HG03432 (cell line): ENCODE measurements at regions not wholly inside any gene's neighbourhood (a gene's known extent, or its start where the extent isn't known, plus 50 kb on each side); places are given as distances from the start of the nearest gene placed in this dataset.
"Not testable (repeated sequence)": the region's sequence is repeated elsewhere in the genome, so short reads cannot be mapped to it uniquely, and the experiment has no call there.

Source experiments
- ATAC-seq: cut with Tn5 transposase; IDR thresholded peaks from one replicate; pipeline ENCODE4 v1.9.1; 2021; ENCODE audit warnings: mild to moderate bottlenecking, moderate library complexity; ENCODE audit not compliant: unreplicated experiment

DNA sequence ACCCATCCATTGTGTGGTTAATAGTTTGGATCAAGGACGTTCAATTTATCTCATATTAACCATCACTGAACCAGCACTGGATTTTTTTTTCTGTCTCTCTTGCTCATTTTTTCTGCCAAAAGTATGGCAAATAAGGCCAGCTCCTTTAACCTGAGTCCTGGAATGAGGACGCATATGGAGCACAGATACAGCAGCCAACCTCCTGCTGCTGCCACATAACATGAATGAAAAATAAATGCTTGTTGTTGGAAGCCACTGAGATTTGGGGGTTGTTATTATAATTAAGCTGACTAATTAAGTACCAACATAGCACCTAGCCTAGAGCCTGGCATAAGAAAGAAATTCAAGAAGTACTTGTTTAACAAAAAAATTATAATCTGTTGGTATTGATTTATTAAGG is 335.3 kb upstream of the DUSP10 start:
- no peak for ATAC-seq

DNA sequence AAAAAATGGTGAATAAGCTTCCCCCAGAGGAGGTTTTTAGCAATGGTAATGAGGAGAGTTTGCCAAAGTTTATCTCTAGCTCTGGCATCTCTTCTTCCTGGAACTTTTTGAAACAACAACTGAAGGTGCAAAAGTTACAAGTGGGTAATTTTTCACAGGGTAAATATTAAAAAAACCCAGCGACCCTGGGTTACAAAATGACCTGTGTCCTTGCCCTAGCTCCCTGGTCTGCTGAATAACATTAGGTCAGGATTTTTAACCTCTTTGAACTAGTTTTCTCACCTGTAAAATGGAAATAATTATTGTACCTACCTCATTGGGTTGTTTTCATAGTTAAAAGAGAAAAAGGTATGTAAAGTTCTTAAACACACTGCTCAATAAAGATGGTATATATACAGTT is 332.4 kb upstream of the DUSP10 start:
- no peak for ATAC-seq

DNA sequence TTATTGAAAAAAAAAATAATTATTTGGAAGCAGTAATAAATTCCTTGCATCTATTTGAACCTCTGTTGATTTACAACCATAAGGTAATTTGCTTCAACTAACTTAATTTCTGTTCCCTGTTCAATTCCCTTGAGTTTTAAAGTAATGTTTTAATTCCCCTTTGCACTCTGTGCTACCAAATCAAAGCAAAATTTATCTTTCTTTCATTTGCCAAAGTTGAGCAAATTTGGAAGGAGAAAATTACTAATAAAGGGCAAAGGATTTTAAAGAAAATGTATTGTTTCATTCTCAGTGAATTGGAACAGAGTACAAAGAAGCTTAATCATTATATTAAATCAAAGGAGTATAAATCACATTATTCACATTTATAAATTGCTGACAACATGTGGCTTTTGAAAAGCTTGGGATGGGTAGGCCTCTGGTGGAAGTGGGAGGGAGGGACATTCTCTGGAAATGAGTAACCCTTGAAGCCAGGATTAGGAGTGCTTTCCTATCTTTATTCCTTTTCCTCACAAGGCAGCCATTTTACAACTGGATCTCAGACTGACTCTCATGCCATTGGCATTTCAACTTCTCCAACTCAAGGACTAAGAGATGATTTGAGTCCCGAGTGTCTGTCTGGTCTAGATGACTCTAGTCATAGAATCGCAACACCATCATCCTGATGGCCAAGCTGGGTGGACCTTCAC is 331.6 kb upstream of the DUSP10 start:
- no peak for ATAC-seq

DNA sequence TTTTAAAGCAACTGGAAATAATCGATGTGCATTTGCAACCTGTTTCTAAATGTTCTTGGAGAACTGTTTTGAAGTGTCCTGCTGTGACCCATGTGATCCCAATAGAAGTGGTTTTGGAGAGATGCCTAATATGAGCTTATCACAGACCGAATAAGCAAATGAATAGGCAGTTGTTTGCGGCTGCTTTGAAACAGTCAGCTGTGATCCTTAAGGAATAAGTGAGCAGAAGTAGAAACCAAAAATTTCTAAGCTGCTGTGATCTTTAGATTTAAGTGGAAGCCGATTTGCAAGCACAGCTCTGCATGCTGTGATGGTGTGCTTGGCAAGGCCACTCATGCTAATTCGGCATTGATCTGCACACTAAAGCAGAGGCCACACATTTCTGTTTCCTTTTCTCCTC is 329.5 kb upstream of the DUSP10 start:
- no peak for ATAC-seq

DNA sequence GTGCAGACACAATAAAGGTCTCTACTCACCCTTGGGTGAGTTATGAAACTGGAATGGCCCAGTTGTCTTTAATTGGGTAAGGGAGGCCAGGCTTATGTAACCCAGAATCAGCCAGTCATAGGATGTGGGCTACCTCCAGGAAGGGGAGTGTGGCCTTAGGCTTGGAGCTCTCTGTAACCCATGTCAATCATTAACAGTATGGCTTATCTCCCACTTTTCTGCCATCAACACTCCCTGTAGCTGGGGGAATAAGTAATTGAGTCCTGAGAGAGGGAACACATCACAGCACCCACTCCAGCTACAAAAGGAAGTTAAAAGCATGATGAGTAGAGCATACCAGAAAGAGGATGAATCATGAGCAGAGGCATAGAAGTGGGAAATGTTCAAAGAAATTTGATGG is 327.0 kb upstream of the DUSP10 start:
- ATAC-seq, result no peak

DNA sequence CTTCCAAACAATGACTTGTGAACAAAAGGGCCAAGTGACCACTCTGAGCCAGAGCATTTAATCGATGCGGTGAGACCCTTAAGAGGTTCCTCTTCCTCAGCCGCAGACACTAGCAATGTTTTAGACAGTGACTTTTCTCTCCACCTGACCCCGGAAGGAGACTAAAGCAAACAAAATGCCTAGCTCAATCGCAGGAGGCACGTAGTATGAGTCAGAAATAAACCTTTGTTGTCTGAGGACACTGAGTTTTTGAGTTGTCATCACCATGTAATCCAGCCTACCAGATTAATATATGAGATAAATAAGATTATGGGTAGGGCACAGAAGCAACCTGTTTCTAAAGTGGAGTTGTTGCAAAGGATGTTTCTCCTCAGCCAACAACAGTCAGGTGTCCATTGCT is 326.2 kb upstream of the DUSP10 start:
- no peak for ATAC-seq

DNA sequence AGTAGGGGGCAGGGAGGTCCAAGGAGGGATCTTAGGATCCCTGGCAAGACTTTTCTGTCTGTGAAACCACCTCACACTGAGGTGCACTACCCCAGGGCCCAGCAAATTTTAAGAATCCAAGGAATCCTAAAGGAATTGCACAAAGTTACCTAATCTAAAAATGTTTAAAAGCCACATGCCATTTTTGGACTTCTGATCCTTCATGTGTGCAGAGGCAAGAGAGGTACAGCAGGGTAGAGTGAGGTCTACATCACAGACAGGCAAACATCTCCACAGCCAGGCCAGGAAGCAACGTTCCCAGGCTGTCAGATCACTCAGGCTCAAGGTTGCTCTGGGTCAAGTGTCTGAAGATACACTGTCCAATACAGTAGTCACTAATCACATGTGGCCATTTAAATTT is 324.6 kb upstream of the DUSP10 start:
- no peak for ATAC-seq

DNA sequence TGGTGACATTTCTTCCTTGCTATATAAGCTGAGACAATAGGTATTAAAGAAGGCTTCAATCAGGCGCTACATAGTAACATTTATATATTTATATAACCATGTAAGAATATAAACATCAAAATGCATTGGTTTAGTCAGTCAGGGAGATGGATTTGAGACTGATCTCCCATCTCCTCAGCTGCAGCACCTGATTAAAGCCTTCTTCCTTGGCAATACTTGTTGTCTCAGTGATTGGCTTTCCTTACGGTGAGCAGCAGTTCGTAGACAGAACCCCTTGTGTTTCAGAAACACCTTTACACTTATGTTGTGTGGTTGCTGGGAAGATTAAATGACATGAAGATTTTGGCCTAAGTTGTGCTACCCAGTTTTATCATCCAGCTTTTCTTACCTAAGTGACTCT is 323.3 kb upstream of the DUSP10 start:
- no peak for ATAC-seq

DNA sequence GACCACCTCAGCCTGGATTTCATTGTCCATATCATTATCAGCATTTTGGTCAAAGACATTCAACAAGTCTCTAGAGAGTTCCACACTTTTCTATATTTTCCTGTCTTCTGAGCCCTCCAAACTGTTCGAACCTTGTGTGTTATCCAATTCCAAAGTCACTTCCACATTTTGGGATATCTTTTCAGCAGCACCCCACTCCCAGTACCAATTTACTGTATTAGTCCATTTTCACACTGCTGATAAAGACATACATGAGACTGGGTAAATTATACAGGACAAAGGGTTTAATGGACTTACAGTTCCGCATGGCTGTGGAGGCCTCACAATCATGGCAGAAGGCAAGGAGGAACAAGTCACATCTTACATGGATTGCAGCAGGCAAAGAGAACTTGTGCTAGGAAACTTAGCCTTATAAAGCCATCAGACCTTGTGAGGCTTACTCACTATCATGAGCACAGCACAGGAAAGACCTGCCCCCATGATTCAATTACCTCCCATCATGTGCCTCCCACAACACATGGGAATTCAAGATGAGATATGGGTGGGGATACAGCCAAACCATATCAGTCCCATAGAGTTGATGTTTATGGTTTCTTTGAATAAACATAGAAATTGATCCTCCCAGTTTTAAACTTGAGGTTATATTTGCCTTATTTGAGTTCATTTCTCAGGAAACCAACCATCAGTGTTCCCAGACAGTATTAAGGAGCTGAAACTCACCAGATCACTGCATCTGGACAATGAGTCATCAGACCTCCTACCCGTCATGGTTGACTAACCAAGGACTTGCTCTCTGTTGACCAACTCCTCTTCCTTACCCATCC is 322.7 kb upstream of the DUSP10 start:
- no peak for ATAC-seq

DNA sequence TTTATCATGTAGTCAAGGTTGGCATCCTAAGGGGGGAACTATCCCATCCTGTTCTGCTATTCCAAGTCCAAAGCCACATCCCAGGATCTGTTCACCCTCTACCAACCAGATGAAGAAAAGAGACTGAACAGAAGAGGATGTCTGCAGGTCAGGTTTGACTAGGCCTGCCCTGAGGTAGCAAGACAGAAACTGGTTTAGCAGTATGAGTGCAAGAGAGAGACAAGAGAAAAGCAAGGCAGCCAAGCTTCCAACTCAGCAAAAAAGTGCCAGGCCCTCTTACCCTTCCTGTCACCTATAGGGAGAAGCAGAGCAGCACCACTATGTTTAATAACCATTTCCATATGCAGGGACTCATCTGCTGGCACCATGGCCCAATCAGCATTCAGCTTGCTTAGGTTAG is 320.8 kb upstream of the DUSP10 start:
- no peak for ATAC-seq

DNA sequence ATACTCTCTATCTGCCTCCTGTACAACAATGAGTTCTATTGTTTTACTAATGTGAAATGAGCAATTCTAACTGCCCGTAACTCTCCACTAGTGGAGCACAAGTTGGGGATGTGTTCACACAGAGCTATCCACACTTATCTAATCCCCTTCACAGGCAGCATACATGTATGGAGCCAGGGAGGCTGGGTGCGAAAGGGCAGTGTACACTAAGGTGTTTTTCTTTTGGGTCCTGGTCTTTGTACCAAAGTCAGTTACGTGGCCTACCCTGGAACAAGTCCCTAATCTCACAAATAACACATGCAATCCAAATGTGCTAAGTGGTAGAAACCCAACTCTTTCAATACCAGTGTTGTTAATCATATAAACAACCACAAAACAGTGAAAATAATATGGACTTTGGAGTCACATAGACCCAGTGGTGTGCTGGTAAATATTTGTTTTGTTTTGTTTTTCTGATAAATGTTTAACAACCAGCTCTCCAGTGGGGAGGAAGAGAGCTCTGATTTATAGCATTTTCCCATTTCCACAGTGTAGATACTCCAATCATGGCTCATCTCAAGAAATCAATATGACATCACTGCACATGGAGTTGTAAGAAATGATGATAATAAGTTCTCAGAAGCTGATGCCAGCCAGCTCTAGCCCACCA is 319.9 kb upstream of the DUSP10 start:
- ATAC-seq, result no peak

DNA sequence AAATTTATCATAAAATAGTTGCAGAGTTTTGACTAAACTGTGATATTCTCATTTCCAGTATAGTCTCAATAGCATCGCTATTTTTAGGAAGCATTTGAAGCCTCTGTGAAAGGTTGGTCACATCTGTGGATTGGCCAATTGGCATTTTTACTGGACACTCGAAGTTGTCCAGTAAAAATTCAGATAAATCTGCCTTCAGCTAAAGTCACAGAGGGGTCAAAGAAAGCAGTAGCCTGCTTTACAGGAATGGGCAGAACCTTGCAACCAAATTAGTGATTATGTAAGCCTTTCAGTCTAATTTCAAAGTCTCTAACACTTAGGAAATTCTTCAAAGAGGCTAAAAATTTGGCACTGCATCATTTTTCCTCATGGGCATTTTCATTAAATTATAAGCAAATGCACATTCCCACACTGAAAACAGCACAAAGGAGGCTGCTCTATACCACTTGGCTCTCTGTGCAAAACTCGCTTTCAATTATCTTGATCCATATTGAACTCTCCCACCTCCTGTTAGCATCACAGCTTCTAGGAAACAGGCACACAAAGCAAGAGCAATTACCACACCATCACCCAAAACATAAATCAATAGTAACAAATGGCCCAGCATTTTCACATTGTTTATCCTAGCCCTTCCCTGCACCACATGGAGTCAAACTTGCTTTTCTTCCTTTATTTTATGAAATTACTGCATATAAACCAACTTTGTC is 318.5 kb upstream of the DUSP10 start:
- ATAC-seq, result no peak

DNA sequence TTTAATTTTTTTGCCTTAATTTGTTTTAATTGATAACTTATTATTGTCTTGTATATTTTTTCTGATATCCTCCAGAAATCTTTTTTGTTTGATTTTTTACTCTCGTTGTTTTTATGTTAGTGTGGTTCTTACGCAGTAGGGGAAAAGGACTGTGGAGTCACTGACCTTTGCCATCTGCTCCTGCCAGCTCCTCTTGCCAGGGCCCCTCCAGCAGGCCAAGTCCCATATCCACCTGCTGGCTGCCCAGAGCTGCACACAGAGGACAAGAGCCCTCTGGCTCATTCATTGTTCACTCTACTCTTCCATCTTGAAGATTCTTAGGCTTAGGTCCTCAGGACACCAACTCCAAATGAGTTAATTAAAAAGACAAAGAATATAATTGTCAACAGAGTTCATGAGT is 316.4 kb upstream of the DUSP10 start:
- no peak for ATAC-seq

DNA sequence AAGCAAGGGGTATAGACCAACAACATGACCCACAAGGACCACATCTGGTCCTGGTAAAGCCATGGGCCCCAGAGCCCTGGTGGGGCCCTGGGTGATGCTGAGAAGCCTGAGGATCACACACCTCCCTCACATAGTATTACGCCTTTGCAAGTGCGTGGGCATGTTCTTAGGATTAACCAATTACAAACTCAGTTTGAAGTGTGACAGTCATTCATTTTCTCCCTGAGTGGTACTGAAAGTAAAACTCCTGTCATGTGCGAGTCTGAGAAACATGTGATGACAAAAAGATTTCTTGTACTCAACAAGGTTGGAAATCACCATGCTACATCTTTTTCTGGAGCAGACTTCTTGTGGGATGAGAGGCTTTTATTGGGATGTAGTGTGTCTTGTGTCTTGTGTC is 315.3 kb upstream of the DUSP10 start:
- ATAC-seq, result peak; percentile 62

DNA sequence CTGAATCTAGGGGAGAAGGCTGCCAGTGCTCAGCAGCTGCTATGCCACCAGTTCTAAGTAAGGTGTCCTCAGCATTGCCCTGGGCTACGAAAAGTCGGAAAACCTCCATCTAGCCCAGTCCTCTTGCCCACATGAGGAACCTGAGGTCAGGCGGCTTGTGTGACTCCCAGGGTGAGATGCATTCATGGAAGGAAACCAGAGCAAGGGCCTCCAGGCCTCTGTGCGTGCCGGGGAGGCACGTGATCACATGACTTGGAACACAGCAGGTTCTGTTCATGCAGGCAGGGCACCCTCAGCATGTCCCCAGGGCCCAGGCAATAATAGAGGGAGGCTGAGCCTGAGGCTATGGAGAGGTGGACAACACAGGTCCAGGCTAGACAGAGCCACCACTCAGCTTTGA is 312.5 kb upstream of the DUSP10 start:
- ATAC-seq, result no peak

DNA sequence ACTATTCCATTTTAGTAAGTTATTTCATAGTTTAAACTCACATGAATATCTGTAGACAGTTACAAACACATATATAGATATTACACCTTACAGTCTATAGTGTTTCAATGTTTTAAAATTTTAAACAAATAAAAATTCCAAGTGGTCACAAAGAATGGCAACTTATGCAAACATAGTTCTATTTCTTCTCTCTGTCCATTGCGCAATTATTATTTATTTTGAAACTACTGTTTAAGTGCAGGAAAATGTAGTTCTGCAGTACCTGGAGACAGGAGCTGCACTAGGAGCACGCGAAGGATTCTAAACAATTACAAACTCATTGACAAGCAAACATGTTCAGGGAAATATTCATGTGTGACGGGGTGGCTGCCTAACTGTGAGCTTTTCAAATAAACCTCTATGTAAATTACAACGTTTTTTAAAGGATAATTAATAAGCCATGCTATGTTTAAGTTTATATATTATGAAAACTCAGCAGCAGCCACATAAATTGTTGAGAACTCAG is 312.0 kb upstream of the DUSP10 start:
- ATAC-seq, result no peak

DNA sequence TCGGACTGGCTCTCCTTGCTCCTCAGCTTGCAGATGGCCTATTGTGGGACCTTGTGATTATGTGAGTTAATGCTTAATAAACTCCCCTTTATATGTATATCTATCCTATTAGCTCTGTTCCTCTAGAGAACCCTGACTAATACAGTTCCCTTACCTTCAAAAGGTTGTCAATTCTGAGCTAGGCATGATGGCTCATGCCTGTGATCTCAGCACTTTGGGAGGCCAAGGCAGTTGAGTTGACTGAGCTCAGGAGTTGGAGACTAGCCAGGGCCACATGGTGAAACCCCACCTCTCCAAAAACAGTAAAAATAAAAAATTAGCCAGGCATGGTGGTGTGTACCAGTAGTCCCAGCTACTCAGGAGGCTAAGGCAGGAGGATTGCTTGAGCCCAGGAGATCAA is 309.4 kb upstream of the DUSP10 start:
- ATAC-seq, result not testable (repeated sequence)

DNA sequence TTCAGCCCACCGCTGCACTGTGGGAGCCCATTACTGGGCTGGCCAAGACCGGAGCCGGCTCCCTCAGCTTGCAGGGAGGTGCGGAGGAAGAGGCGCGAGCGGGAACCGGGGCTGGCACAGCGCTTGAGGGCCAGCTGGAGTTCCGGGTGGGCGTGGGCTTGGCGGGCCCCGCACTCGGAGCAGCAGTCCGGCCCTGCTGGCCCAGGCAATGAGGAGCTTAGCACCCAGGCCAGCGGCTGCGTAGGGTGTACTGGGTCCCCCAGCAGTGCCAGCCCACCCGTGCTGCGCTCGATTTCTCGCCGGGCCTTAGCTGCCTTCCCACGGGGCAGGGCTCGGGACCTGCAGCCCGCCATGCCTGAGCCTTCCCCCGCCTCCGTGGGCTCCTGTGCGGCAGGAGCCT is 307.8 kb upstream of the DUSP10 start:
- ATAC-seq, result not testable (repeated sequence)

DNA sequence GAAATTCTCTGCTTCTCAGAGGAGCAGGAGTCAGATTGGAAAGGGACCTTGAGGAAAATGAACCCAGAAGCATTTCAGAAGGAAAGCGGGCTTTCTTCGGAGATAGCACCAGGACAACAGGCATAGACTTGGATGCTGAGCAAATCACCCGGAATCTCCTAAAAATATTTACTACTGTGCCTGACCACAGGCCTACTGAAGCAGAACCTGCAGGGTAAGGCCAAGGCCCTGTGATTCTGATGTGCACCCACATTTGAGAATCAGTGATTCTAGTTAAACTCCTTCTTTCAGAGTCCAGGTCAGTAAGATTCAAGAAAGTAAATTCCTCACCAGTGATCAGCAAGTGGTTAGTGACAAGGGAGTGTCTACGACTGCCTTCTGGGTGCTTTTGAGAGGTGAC is 307.3 kb upstream of the DUSP10 start:
- no peak for ATAC-seq

DNA sequence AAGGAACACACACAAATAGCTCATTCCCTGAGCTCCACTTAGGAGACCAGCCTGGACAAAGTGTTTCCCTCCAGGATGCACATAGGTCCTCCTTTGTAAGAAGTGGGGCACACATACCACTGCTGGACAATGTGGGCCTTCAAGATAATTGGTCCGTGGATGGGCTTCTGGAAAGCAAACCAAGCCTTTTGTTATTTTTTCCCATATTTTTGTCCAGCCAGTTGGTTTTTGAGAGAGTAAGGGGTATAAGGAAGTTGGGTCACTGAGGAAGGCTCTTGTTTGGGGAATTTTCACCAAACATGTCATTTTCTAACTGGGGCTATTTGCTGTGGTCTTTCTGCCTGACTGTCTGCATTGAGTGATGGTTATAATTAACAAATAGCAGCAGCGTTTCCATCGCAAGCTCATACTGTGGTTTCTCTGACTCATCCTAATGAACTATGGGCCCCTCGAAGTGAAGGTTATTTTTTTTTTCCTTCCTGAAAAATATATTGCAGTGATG is 306.3 kb upstream of the DUSP10 start:
- peak; percentile 90 for ATAC-seq

DNA sequence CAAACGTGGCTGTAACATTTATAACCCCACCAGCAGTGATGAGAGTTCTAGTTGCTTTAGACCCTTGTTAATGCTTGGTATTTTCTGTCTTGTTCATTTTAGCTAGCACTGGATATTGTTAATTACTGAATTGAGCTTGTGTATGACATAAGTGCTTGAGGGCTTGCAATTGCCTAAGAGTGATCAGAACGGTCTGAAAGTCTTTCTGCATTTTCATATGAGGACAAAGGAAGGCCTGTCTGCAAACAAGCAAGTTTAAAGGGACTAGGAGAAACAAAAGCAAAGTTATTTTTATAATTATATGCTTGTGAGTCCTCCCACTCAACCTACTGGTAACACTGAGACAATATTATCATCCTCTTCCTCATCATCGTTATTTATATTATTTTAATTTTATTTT is 305.5 kb upstream of the DUSP10 start:
- no peak for ATAC-seq
